Ishikawa (cell line): ENCODE measurements at regions not wholly inside any gene's neighbourhood (a gene's known extent, or its start where the extent isn't known, plus 50 kb on each side); places are given as distances from the start of the nearest gene placed in this dataset.

Experiments used
- CEBPB ChIP-seq: IDR thresholded peaks from 2 replicates; pipeline ENCODE4 v1.6.1; 2012
- CREB1 ChIP-seq: IDR thresholded peaks from 2 replicates; pipeline ENCODE4 v1.6.1; 2012; ENCODE audit warnings: low read depth
- EGR1 ChIP-seq: IDR thresholded peaks from 2 replicates; pipeline ENCODE4 v1.6.1; 2012
- EP300 ChIP-seq: IDR thresholded peaks from 2 replicates; pipeline ENCODE4 v1.6.1; 2012; ENCODE audit warnings: borderline replicate concordance
- FOXM1 ChIP-seq: IDR thresholded peaks from 2 replicates; pipeline ENCODE4 v1.6.1; 2012; ENCODE audit warnings: low read depth, borderline replicate concordance
- NFIC ChIP-seq: IDR thresholded peaks from 2 replicates; pipeline ENCODE4 v1.6.1; 2012
- RAD21 ChIP-seq: IDR thresholded peaks from 2 replicates; pipeline ENCODE4 v1.6.1; 2012; ENCODE audit warnings: low read depth
- REST ChIP-seq: IDR thresholded peaks from 2 replicates; pipeline ENCODE4 v1.6.1; 2012; ENCODE audit warnings: low read depth, mild to moderate bottlenecking
- TAF1 ChIP-seq: IDR thresholded peaks from 2 replicates; pipeline ENCODE4 v1.6.1; 2012; ENCODE audit warnings: low read depth, mild to moderate bottlenecking
- TCF12 ChIP-seq: IDR thresholded peaks from 2 replicates; pipeline ENCODE4 v1.6.1; 2012; ENCODE audit warnings: low read depth
- TEAD4 ChIP-seq: IDR thresholded peaks from 2 replicates; pipeline ENCODE4 v1.6.1; 2012
- YY1 ChIP-seq: IDR thresholded peaks from 2 replicates; pipeline ENCODE4 v1.6.1; 2012; ENCODE audit warnings: low read depth
- ZBTB7A ChIP-seq: IDR thresholded peaks from 2 replicates; pipeline ENCODE4 v1.6.1; 2012; ENCODE audit warnings: low read depth
- TF ChIP-seq, protein P1 (sequence below): IDR thresholded peaks from 2 replicates; pipeline ENCODE4 v1.6.1; 2012
- TF ChIP-seq, protein P2 (sequence below): IDR thresholded peaks from 2 replicates; pipeline ENCODE4 v1.6.1; 2012

- TF ChIP-seq, protein P1, sequence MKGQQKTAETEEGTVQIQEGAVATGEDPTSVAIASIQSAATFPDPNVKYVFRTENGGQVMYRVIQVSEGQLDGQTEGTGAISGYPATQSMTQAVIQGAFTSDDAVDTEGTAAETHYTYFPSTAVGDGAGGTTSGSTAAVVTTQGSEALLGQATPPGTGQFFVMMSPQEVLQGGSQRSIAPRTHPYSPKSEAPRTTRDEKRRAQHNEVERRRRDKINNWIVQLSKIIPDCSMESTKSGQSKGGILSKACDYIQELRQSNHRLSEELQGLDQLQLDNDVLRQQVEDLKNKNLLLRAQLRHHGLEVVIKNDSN = no peak
- TF ChIP-seq NFIC = no peak
- TF ChIP-seq, protein P2, sequence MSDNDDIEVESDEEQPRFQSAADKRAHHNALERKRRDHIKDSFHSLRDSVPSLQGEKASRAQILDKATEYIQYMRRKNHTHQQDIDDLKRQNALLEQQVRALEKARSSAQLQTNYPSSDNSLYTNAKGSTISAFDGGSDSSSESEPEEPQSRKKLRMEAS = no peak
- no peak for TF ChIP-seq TCF12
- TF ChIP-seq ZBTB7A = no peak
- no peak for TF ChIP-seq RAD21
- no peak for TF ChIP-seq CEBPB
- no peak for TF ChIP-seq REST
- TF ChIP-seq FOXM1 = no peak
- TF ChIP-seq TEAD4 = no peak
- no peak for TF ChIP-seq EGR1
Measured at GRCh38 chr5:25909163-25909562, 1129.2 kb downstream of the CDH9 start.

GRCh38 chr5:25905646-25906045, 1132.7 kb downstream of the CDH9 start:
- TF ChIP-seq CREB1 (no peak), YY1 (no peak), REST (no peak), TEAD4 (no peak), EP300 (no peak), FOXM1 (no peak), EGR1 (no peak)
- TF ChIP-seq, protein P2 = no peak
- TF ChIP-seq, protein P1 = no peak

DNA sequence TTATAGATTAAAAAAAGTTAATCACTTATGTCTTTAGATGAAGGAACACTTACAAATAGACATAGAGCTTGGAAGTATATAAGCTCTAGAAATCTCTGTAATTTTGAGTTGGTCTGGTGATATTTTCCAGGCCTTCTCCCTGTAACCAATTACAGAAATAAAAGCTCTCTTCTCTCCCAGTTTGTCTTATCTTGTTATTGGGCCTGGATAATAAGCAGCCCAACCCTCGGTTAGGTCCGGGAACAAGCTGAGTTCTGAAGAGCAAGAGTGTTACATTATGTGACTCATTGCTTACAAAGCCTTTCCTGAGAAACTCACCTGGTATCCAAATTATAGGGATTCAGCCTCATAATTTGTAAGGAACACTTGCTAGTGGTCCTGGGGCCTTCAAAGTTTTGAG, 1146.2 kb downstream of the CDH9 start:
- TF ChIP-seq, protein P2 = no peak
- TF ChIP-seq, protein P1 = no peak
- TF ChIP-seq REST (no peak), FOXM1 (no peak), ZBTB7A (no peak)

DNA sequence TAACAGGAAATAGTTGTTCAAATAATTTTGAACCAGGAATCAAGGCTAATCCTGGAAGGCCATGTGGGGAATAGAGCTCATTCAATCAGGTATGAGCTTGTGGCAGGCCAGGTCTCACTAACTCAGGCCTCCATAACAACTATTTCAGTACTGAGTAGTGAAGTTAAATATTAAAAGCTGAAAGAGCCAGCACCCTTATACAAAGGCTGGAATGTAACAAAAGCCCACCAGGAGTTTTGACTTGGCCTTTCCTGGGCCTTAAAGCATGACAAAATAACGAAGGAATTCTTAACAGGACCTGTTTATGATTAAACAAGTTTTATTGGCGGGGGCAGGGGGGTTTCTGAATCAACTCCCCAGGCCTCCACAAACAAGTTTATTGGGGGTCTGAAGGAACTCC, 1146.7 kb downstream of the CDH9 start:
- TF ChIP-seq ZBTB7A = no peak
- TF ChIP-seq REST = no peak
- no peak for TF ChIP-seq EP300
- no peak for TF ChIP-seq NFIC
- no peak for TF ChIP-seq CEBPB
- no peak for TF ChIP-seq TCF12
- no peak for TF ChIP-seq TAF1
